IMR-90 (cell line): ENCODE measurements at regions not wholly inside any gene's neighbourhood (a gene's known extent, or its start where the extent isn't known, plus 50 kb on each side); places are given as distances from the start of the nearest gene placed in this dataset.

Experiments used
- ATAC-seq: fragments of 200-7000 bp; cut with Tn5 transposase; 2 replicates; pipeline ENCODE4 v1.9.1; 2020; ENCODE audit warnings: low read depth, mild to moderate bottlenecking, moderate library complexity
- BruUV-seq: library from RNA; stranded (reverse); fragments of 400-500 nt; replicated peaks from 2 replicates; lab custom pipeline; 2021; lab: Mats Ljungman, UMichigan
- CTCF ChIA-PET: fragments of 300-600 bp; formaldehyde crosslinking; extraction: SDS; loops from one replicate; lab custom pipeline; 2021; ENCODE audit warnings: antibody characterized with exemption; lab: Yijun Ruan, JAX
- POLR2A ChIA-PET: fragments of 300-600 bp; sonication (Branson Sonifier 250); formaldehyde crosslinking; loops from one replicate; lab custom pipeline; 2022; ENCODE audit warnings: antibody characterized with exemption; ENCODE audit not compliant: unreplicated experiment; lab: Charles Lee
- DNase-seq: peaks from one replicate; pipeline ENCODE4 v3.0.0; 2013
- H2AFZ ChIP-seq: replicated peaks from 2 replicates; pipeline ENCODE3; 2013; ENCODE audit warnings: low read length, mild to moderate bottlenecking; ENCODE audit not compliant: poor library complexity
- H2AK5ac ChIP-seq: 2 replicates; pipeline ENCODE4 v1.6.1; 2013; ENCODE audit warnings: low read depth, low read length, inconsistent platforms
- H2AK9ac ChIP-seq: replicated peaks from 2 replicates; pipeline ENCODE3; 2013; ENCODE audit warnings: mild to moderate bottlenecking, low read depth, low read length, moderate library complexity; ENCODE audit not compliant: poor library complexity
- H2BK120ac ChIP-seq: 2 replicates; pipeline ENCODE4 v1.6.1; 2013; ENCODE audit warnings: low read depth, low read length, inconsistent platforms
- H2BK15ac ChIP-seq: 3 replicates; pipeline ENCODE4 v1.6.1; 2013; ENCODE audit warnings: low read depth, low read length, inconsistent platforms
- H2BK20ac ChIP-seq: 2 replicates; pipeline ENCODE4 v1.6.1; 2013; ENCODE audit warnings: low read depth, mild to moderate bottlenecking, inconsistent platforms, low read length, moderate library complexity
- H2BK5ac ChIP-seq: 2 replicates; pipeline ENCODE4 v1.6.1; 2013; ENCODE audit warnings: mild to moderate bottlenecking, low read depth, low read length, inconsistent platforms; ENCODE audit not compliant: poor library complexity, severe bottlenecking
- H3K14ac ChIP-seq: replicated peaks from 2 replicates; pipeline ENCODE4 v1.6.1; 2013; ENCODE audit warnings: low read depth, low read length, inconsistent platforms
- H3K18ac ChIP-seq: 2 replicates; pipeline ENCODE4 v1.6.1; 2013; ENCODE audit warnings: low read depth, low read length, control low read depth
- H3K23ac ChIP-seq: 2 replicates; pipeline ENCODE4 v1.6.1; 2013; ENCODE audit warnings: low read depth, low read length, inconsistent platforms
- H3K27ac ChIP-seq: 2 replicates; pipeline ENCODE4 v1.5.1; 2013; ENCODE audit warnings: mild to moderate bottlenecking, control low read depth, low read length; ENCODE audit not compliant: insufficient read depth
- H3K27me3 ChIP-seq: 2 replicates; pipeline ENCODE4 v1.6.1; 2013; ENCODE audit warnings: low read length; ENCODE audit not compliant: control insufficient read depth, insufficient read depth
- H3K36me3 ChIP-seq: 2 replicates; pipeline ENCODE4 v1.6.1; 2013; ENCODE audit warnings: low read length, mixed read lengths; ENCODE audit not compliant: control insufficient read depth, insufficient read depth
- H3K4ac ChIP-seq: 2 replicates; pipeline ENCODE4 v1.6.1; 2013; ENCODE audit warnings: low read depth, low read length, inconsistent platforms
- H3K4me1 ChIP-seq: 2 replicates; pipeline ENCODE4 v1.6.1; 2013; ENCODE audit warnings: low read length, mixed read lengths; ENCODE audit not compliant: control insufficient read depth, insufficient read depth
- H3K4me2 ChIP-seq: 2 replicates; pipeline ENCODE4 v1.6.1; 2013; ENCODE audit warnings: low read depth, mild to moderate bottlenecking, control low read depth, low read length, moderate library complexity
- H3K4me3 ChIP-seq: 2 replicates; pipeline ENCODE4 v1.5.1; 2013; ENCODE audit warnings: low read depth, mild to moderate bottlenecking, control low read depth, low read length, moderate library complexity; ENCODE audit not compliant: insufficient read depth
- H3K56ac ChIP-seq: 2 replicates; pipeline ENCODE4 v1.6.1; 2013; ENCODE audit warnings: low read length, inconsistent platforms; ENCODE audit not compliant: insufficient read depth; ENCODE audit errors: extremely low read depth
- H3K79me1 ChIP-seq, 2 experiments: 2 replicates each; pipeline ENCODE4 v1.6.1; 2013; ENCODE audit warnings: low read length in 2 of 2, inconsistent platforms in 1 of 2, low read depth in 1 of 2
- H3K9ac ChIP-seq: 2 replicates; pipeline ENCODE4 v1.6.1; 2013; ENCODE audit warnings: low read depth, low read length, control low read depth
- H3K9me1 ChIP-seq: 2 replicates; pipeline ENCODE4 v1.6.1; 2013; ENCODE audit warnings: low read length, inconsistent platforms; ENCODE audit not compliant: insufficient read depth
- H3K9me3 ChIP-seq: 2 replicates; pipeline ENCODE4 v1.6.1; 2013; ENCODE audit warnings: low read length; ENCODE audit not compliant: control insufficient read depth, insufficient read depth
- H4K20me1 ChIP-seq: 2 replicates; pipeline ENCODE4 v1.6.1; 2013; ENCODE audit warnings: low read length, inconsistent platforms; ENCODE audit not compliant: insufficient read depth
- H4K5ac ChIP-seq: 2 replicates; pipeline ENCODE4 v1.6.1; 2013; ENCODE audit warnings: mild to moderate bottlenecking, low read depth, low read length, control low read depth
- H4K8ac ChIP-seq, 2 experiments: 2 replicates each; pipeline ENCODE4 v1.6.1; 2013; ENCODE audit warnings: low read depth in 2 of 2, low read length in 2 of 2, control low read depth in 1 of 2, inconsistent platforms in 1 of 2
- H4K91ac ChIP-seq: 2 replicates; pipeline ENCODE4 v1.6.1; 2013; ENCODE audit warnings: low read depth, low read length, inconsistent platforms; ENCODE audit not compliant: insufficient read depth
- BHLHE40 ChIP-seq: fragments of 150-350 bp; IDR thresholded peaks from 2 replicates; pipeline ENCODE4 v1.6.1; 2016; ENCODE audit warnings: mild to moderate bottlenecking, low read depth, low read length
- MAFK ChIP-seq: IDR thresholded peaks from 2 replicates; pipeline ENCODE4 v1.6.1; 2012; ENCODE audit warnings: low read depth, low read length, improper control_type of control experiment
- POLR2A ChIP-seq: IDR thresholded peaks from 2 replicates; pipeline ENCODE4 v1.6.1; 2012; ENCODE audit warnings: mild to moderate bottlenecking, low read depth, low read length
- WGBS, 2 experiments: methylation state at CpG; one replicate each; pipeline versions ENCODE4 v1.1.5 to v1.1.7; 2013; ENCODE audit warnings: missing lambda C conversion rate in 2 of 2; ENCODE audit not compliant: insufficient read length in 1 of 2; ENCODE audit errors: extremely low coverage in 2 of 2; 5-methylcytosine and 5-hydroxymethylcytosine counted together
- dilution Hi-C: fragments of 300-500 bp; cut with HindIII; formaldehyde crosslinking; loops from one replicate; pipeline ENCODE4 v1.14.3; 2018; ENCODE audit warnings: low sequenced_read_pairs; ENCODE audit not compliant: unreplicated experiment
- in situ Hi-C: fragments of 300-500 bp; cut with MboI; formaldehyde crosslinking; loops from 3 replicates; pipeline ENCODE4 v1.14.3; 2019; ENCODE audit warnings: low sequenced_read_pairs, inconsistent platforms, mixed read lengths
- intact Hi-C: fragments of 100-400 bp; cut with micrococcal nuclease; formaldehyde crosslinking; loops from 2 replicates; pipeline ENCODE4 v1.10.0; 2022

DNA sequence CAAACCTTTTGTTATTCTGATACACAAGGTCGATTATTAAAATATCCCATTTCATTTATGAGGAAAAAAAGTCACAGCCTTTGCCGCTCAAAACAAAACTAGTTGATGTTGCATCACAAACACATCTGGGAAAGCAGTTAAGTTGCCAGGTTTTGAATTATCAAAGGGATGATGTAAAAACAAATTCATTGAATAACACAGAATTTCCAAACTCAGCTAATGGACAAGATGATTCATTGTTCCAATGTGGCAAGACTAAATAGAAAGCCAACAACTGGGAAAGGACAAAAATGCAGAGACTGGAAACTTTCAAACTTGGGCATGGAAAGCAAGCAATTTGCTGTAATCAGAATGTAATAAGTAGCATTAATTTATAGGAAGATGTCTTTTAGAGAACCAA lies 610.0 kb upstream of the ZNF385D start:
- in situ Hi-C loops (no loop called here), intact Hi-C loops (no loop called here), dilution Hi-C loops (no loop called here)
- no peak overlapping the region for H3K4me3 ChIP-seq
- H2AK9ac ChIP-seq = no peak overlapping the region
- H3K56ac ChIP-seq = no peak overlapping the region
- H3K79me1 ChIP-seq = no peaks in the 10 kb centered on the region
- no peak overlapping the region for H2AFZ ChIP-seq
- POLR2A ChIA-PET = no interaction called here
- H3K27ac ChIP-seq = no peak overlapping the region
- no peak overlapping the region for H4K91ac ChIP-seq
- H4K5ac ChIP-seq = no peak overlapping the region
- BruUV-seq = no TSS peak
- H3K9ac ChIP-seq = no peak overlapping the region
- no peak overlapping the region for H3K23ac ChIP-seq
- CTCF ChIA-PET = no interaction called here
- no peaks in the 10 kb centered on the region for H4K20me1 ChIP-seq
- H2BK15ac ChIP-seq = no peak overlapping the region
- H3K9me3 ChIP-seq = no peaks in the 10 kb centered on the region
- no peak overlapping the region for H2BK20ac ChIP-seq
- H3K36me3 ChIP-seq = no peaks in the 10 kb centered on the region
- no peak overlapping the region for H3K18ac ChIP-seq
- H4K8ac ChIP-seq = no peak overlapping the region
- DNase-seq (no peak), ATAC-seq (no peak)
- H3K4ac ChIP-seq = no peak overlapping the region
- H3K4me2 ChIP-seq = no peak overlapping the region
- no peak overlapping the region for H2BK5ac ChIP-seq
- H2AK5ac ChIP-seq = no peak overlapping the region
- no peaks in the 10 kb centered on the region for H3K9me1 ChIP-seq
- WGBS, 2 experiments = no CpG with 5 or more reads among the region's 2 CpGs
- H3K27me3 ChIP-seq = no peaks in the 10 kb centered on the region
- H3K14ac ChIP-seq = no peak overlapping the region
- no peak overlapping the region for H2BK120ac ChIP-seq
- TF ChIP-seq POLR2A = no peak
- TF ChIP-seq BHLHE40 = no peak
- no peak for TF ChIP-seq MAFK
- no peaks in the 10 kb centered on the region for H3K4me1 ChIP-seq
